WI38 (cell line): ENCODE measurements at regions not wholly inside any gene's neighbourhood (a gene's known extent, or its start where the extent isn't known, plus 50 kb on each side); places are given as distances from the start of the nearest gene placed in this dataset.

Source experiments
- H3K4me3 ChIP-seq: 2 replicates; pipeline ENCODE4 v1.5.1; 2011; ENCODE audit warnings: low read depth, mild to moderate bottlenecking, control low read depth, low read length
- CTCF ChIP-seq: IDR thresholded peaks from 2 replicates; pipeline ENCODE4 v1.5.1; 2012; ENCODE audit warnings: low read depth, mild to moderate bottlenecking, control low read depth, low read length

- no peak for TF ChIP-seq CTCF
- H3K4me3 ChIP-seq = no peak overlapping the region
Measured at GRCh38 chr5:133694181-133694831, 82.0 kb upstream of the FSTL4 start.

GRCh38 chr5:133691448-133691847, 79.1 kb upstream of the FSTL4 start:
- TF ChIP-seq CTCF = no peak
- no peak overlapping the region for H3K4me3 ChIP-seq

DNA sequence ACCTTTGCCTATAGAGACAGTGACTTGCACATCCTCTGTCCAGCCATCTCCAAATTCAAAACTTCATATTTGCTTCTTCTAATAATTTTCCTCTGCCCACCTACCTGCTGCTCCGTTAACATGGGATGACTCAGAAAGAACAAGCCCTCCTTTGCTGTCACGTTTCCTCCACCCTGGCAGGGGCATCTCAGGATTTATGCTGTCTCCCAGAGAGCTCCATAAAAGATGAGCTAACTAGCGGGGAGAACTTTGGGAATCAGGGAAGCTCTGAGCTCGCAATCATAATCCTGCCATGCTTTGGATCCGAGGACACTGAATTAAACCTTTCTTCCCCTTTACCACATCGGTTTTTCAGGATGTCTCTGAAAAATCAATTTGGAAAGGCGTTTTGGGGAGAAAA, 78.4 kb upstream of the FSTL4 start:
- no peak for TF ChIP-seq CTCF
- H3K4me3 ChIP-seq = no peak overlapping the region

- TF ChIP-seq CTCF = no peak
- H3K4me3 ChIP-seq = no peak overlapping the region
Measured at GRCh38 chr5:133688391-133688790, 76.0 kb upstream of the FSTL4 start.

GRCh38 chr5:133687212-133688061, 75.1 kb upstream of the FSTL4 start:
- no peak for TF ChIP-seq CTCF

DNA sequence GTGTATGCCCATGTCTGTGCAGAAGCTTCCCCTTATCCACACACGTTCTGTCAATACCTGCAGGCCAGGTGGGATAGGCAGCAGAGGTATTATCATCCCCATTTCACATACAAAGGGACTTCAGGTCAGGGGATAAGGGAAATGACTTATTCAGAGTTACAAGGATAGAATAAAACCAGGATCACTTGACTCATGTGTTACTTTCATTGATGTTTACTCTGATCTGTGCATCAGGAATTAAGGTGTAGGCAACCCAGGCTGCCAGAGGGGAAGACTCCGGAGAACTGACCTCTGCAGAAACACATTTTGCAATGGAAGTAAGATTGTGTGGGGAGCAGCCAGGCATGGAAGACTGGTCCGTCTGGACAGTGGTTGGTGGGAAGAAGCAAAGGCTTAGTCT, 74.2 kb upstream of the FSTL4 start:
- no peak overlapping the region for H3K4me3 ChIP-seq
- no peak for TF ChIP-seq CTCF

More at GRCh38 chr5:133687212-133688061, 75.1 kb upstream of the FSTL4 start:
- H3K4me3 ChIP-seq = no peak overlapping the region

DNA sequence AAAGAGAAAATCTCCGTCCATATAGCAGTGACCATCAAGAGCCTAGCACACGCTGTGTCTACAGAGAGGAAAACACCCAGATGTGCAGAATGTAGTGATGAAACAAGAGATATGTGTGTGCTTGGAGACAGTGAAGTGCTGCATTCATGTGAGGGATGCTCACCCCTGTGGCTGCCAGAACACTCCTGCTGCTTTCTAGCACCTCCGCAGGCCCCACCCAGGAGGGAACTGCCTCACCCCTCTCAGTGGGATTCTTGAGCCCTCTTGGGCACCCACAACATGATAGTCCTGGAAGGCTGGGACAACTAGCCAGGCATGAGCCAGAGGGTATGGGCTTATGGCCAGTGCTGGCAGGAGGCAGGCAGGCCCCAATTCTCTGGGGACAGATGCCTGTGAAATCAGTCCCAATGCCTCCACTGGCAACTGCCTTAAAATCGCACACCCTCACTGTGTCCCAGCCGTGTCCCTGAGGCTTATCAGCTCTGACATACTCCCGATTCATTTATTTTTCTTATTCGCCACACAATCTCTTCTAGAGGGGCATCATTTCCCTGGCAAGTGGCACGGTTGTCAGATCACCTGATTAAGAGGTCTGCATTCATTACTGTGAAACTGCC, 73.2 kb upstream of the FSTL4 start:
- H3K4me3 ChIP-seq = no peak overlapping the region
- TF ChIP-seq CTCF = no peak
